ENCODE measurements at regions not wholly inside any gene's neighbourhood (a gene's known extent, or its start where the extent isn't known, plus 50 kb on each side); places are given as distances from the start of the nearest gene placed in this dataset.

DNA sequence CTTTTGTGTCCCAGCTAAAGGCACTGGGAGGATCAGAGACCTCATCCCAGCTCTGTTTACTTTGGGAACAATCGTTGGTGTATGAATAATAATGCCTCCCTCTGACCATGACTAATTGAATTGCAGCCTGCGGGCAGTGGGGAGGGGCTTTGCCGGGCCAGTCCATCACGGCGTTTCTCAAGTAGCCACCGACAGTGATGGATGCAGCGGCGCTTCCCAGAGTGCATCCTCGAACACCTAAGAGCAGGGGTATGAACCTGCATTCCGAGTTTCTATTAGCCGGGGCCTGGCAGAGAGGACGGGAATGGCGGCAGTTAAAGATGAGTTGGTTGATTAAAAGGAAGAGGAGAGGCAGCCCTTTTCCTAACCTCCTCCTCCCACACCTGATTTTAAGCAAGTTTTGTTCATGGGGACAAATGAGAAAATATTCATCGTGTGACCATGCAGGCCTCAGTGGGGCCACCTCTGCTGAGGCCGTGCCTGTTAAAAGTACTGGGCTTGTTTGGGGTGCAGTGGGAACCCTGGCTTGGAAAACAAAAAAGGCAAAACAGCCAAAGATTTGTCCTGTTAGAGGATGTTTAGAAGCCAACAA lies 154.1 kb downstream of the FOXA2 start (continued):
- TF ChIP-seq, protein P1, sequence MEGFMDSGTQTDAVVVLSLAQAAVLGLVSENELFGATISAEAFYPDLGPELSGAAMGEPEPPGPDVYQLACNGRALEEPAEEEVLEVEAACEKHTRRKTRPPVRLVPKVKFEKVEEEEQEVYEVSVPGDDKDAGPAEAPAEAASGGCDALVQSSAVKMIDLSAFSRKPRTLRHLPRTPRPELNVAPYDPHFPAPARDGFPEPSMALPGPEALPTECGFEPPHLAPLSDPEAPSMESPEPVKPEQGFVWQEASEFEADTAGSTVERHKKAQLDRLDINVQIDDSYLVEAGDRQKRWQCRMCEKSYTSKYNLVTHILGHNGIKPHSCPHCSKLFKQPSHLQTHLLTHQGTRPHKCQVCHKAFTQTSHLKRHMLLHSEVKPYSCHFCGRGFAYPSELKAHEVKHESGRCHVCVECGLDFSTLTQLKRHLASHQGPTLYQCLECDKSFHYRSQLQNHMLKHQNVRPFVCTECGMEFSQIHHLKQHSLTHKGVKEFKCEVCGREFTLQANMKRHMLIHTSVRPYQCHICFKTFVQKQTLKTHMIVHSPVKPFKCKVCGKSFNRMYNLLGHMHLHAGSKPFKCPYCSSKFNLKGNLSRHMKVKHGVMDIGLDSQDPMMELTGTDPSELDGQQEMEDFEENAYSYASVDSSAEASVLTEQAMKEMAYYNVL (CRISPR knock-in tag; IDR thresholded peaks at IDR 0.05; ENCODE audit: borderline replicate concordance) = no peak
- TF ChIP-seq POLR2G (IDR thresholded peaks at IDR 0.05; ENCODE audit: low read depth, low read length) (peak; percentile 67; the same call in 1 of the 2 replicates), POLR2AphosphoS5 (IDR thresholded peaks at IDR 0.05; ENCODE audit: low read depth, low read length) (no peak; the same call in none of the 2 replicates), ZNF556 (CRISPR knock-in tag; IDR thresholded peaks at IDR 0.05; ENCODE audit: borderline replicate concordance) (no peak), ZNF230 (CRISPR knock-in tag; IDR thresholded peaks at IDR 0.05) (no peak), CAMTA2 (CRISPR knock-in tag; IDR thresholded peaks at IDR 0.05; ENCODE audit: borderline replicate concordance) (no peak), SIN3B (IDR thresholded peaks at IDR 0.05; ENCODE audit: low read length) (0 out of 2 replicates have a peak, but pooled peaks have one; percentile 13), RAD51 (IDR thresholded peaks at IDR 0.05; ENCODE audit: borderline replicate concordance) (no peak), NFKB2 (CRISPR knock-in tag; IDR thresholded peaks at IDR 0.05; ENCODE audit: borderline replicate concordance) (no peak), HNF4A (CRISPR knock-in tag; IDR thresholded peaks at IDR 0.05) (no peak), TCF7L2 (IDR thresholded peaks at IDR 0.05; ENCODE audit: low read depth, low read length) (no peak), ZNF543 (CRISPR knock-in tag; IDR thresholded peaks at IDR 0.05) (no peak; the same call in 1 of the 2 replicates), TOE1 (CRISPR knock-in tag; IDR thresholded peaks at IDR 0.05) (no peak), FOXM1 (CRISPR knock-in tag; IDR thresholded peaks at IDR 0.05) (no peak), KMT2B (CRISPR knock-in tag; IDR thresholded peaks at IDR 0.05) (no peak), ZNF350 (CRISPR knock-in tag; IDR thresholded peaks at IDR 0.05; ENCODE audit: borderline replicate concordance, low read depth) (no peak), ZNF615 (CRISPR knock-in tag; IDR thresholded peaks at IDR 0.05; ENCODE audit: borderline replicate concordance) (0 out of 2 replicates have a peak, but pooled peaks have one; percentile 61), BRCA1 (CRISPR knock-in tag; IDR thresholded peaks at IDR 0.05) (no peak), RARA (CRISPR knock-in tag; IDR thresholded peaks at IDR 0.05) (peak; percentile 50; the same call in 1 of the 2 replicates), RAD21 (CRISPR knock-in tag; IDR thresholded peaks at IDR 0.05) (no peak), ESRRA (CRISPR knock-in tag; IDR thresholded peaks at IDR 0.05; ENCODE audit: low read depth) (no peak), ZNF670 (CRISPR knock-in tag; IDR thresholded peaks at IDR 0.05; ENCODE audit: borderline replicate concordance) (peak; percentile 97; the same call in 1 of the 2 replicates), ZSCAN9 (CRISPR knock-in tag; IDR thresholded peaks at IDR 0.05; ENCODE audit: borderline replicate concordance) (no peak; the same call in 1 of the 2 replicates), ZNF839 (CRISPR knock-in tag; IDR thresholded peaks at IDR 0.05; ENCODE audit: borderline replicate concordance) (no peak)
- TF ChIP-seq, protein P2, sequence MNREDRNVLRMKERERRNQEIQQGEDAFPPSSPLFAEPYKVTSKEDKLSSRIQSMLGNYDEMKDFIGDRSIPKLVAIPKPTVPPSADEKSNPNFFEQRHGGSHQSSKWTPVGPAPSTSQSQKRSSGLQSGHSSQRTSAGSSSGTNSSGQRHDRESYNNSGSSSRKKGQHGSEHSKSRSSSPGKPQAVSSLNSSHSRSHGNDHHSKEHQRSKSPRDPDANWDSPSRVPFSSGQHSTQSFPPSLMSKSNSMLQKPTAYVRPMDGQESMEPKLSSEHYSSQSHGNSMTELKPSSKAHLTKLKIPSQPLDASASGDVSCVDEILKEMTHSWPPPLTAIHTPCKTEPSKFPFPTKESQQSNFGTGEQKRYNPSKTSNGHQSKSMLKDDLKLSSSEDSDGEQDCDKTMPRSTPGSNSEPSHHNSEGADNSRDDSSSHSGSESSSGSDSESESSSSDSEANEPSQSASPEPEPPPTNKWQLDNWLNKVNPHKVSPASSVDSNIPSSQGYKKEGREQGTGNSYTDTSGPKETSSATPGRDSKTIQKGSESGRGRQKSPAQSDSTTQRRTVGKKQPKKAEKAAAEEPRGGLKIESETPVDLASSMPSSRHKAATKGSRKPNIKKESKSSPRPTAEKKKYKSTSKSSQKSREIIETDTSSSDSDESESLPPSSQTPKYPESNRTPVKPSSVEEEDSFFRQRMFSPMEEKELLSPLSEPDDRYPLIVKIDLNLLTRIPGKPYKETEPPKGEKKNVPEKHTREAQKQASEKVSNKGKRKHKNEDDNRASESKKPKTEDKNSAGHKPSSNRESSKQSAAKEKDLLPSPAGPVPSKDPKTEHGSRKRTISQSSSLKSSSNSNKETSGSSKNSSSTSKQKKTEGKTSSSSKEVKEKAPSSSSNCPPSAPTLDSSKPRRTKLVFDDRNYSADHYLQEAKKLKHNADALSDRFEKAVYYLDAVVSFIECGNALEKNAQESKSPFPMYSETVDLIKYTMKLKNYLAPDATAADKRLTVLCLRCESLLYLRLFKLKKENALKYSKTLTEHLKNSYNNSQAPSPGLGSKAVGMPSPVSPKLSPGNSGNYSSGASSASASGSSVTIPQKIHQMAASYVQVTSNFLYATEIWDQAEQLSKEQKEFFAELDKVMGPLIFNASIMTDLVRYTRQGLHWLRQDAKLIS (CRISPR knock-in tag; IDR thresholded peaks at IDR 0.05) = no peak
- TF ChIP-seq, protein P3, sequence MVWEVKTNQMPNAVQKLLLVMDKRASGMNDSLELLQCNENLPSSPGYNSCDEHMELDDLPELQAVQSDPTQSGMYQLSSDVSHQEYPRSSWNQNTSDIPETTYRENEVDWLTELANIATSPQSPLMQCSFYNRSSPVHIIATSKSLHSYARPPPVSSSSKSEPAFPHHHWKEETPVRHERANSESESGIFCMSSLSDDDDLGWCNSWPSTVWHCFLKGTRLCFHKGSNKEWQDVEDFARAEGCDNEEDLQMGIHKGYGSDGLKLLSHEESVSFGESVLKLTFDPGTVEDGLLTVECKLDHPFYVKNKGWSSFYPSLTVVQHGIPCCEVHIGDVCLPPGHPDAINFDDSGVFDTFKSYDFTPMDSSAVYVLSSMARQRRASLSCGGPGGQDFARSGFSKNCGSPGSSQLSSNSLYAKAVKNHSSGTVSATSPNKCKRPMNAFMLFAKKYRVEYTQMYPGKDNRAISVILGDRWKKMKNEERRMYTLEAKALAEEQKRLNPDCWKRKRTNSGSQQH (CRISPR knock-in tag; IDR thresholded peaks at IDR 0.05; ENCODE audit: low read depth) = no peak

All from HepG2 (cell line).